CD14-positive monocyte (primary cell): ENCODE measurements at regions not wholly inside any gene's neighbourhood (a gene's known extent, or its start where the extent isn't known, plus 50 kb on each side); places are given as distances from the start of the nearest gene placed in this dataset.

Experiments
- DNase-seq, 3 donors: peaks; one replicate each; pipeline ENCODE4 v3.0.0-alpha.2; 2011 to 2022
- H2AFZ ChIP-seq: 2 replicates; pipeline ENCODE4 v1.6.0; 2012; ENCODE audit warnings: mild to moderate bottlenecking, low read depth, low read length, inconsistent platforms; ENCODE audit not compliant: insufficient read depth, poor library complexity, severe bottlenecking
- H3K27ac ChIP-seq, 2 donors: 1 replicate in 1 of 2; 2 replicates in 1 of 2; pipeline ENCODE4 v1.5.1; 2012 to 2013; ENCODE audit warnings: low read length in 2 of 2, control low read depth in 1 of 2, inconsistent platforms in 1 of 2, low read depth in 1 of 2, mild to moderate bottlenecking in 1 of 2
- H3K27me3 ChIP-seq, 2 donors: one replicate each; pipeline versions ENCODE4 v1.6.0 to v1.6.1; 2011 to 2013; ENCODE audit warnings: low read length in 2 of 2; ENCODE audit not compliant: control insufficient read depth in 2 of 2, insufficient read depth in 2 of 2
- H3K36me3 ChIP-seq, 2 donors: replicated peaks in 1 of 2; 1 replicate in 1 of 2; 2 replicates in 1 of 2; pipeline versions ENCODE4 v1.5.1 to v1.6.1; 2012 to 2013; ENCODE audit warnings: low read length in 2 of 2, control low read depth in 1 of 2, inconsistent platforms in 1 of 2, mild to moderate bottlenecking in 1 of 2; ENCODE audit not compliant: insufficient read depth in 2 of 2, control insufficient read depth in 1 of 2
- H3K4me1 ChIP-seq, 2 donors: 1 replicate in 1 of 2; 2 replicates in 1 of 2; pipeline versions ENCODE4 v1.5.1 to v1.6.1; 2012 to 2013; ENCODE audit warnings: low read length in 2 of 2, control low read depth in 1 of 2, inconsistent platforms in 1 of 2, mild to moderate bottlenecking in 1 of 2, moderate library complexity in 1 of 2; ENCODE audit not compliant: insufficient read depth in 2 of 2, control insufficient read depth in 1 of 2
- H3K4me2 ChIP-seq: replicated peaks from 2 replicates; pipeline ENCODE3; 2012; ENCODE audit warnings: low read length, moderate library complexity, mild to moderate bottlenecking; ENCODE audit not compliant: poor library complexity, severe bottlenecking; ENCODE audit errors: extremely low read depth
- H3K4me3 ChIP-seq, 3 experiments: fragments of 200-600 bp in 1 of 3; sonication (generic) in 1 of 3; replicated peaks in 1 of 3; 1 replicate in 2 of 3; 2 replicates in 1 of 3; pipeline ENCODE4 v1.5.1; 2011 to 2013; ENCODE audit warnings: low read length in 3 of 3, mild to moderate bottlenecking in 3 of 3, control low read depth in 2 of 3, low read depth in 2 of 3, inconsistent platforms in 1 of 3, moderate library complexity in 1 of 3
- H3K79me2 ChIP-seq: 2 replicates; pipeline ENCODE4 v1.6.0; 2012; ENCODE audit warnings: mild to moderate bottlenecking, control low read depth, inconsistent platforms, low read length, moderate library complexity; ENCODE audit not compliant: insufficient read depth
- H3K9ac ChIP-seq: 2 replicates; pipeline ENCODE4 v1.6.0; 2017; ENCODE audit warnings: low read length, mild to moderate bottlenecking; ENCODE audit not compliant: insufficient read depth, poor library complexity, severe bottlenecking
- H3K9me3 ChIP-seq, 2 donors: replicated peaks in 1 of 2; 1 replicate in 1 of 2; 2 replicates in 1 of 2; pipeline versions ENCODE4 v1.5.1 to v1.6.1; 2012 to 2013; ENCODE audit warnings: low read length in 2 of 2, control low read depth in 1 of 2; ENCODE audit not compliant: control insufficient read depth in 1 of 2, insufficient read depth in 1 of 2
- H4K20me1 ChIP-seq: 2 replicates; pipeline ENCODE4 v1.6.0; 2012; ENCODE audit warnings: mild to moderate bottlenecking, low read length, control low read depth, moderate library complexity; ENCODE audit not compliant: insufficient read depth
- H3K27ac Mint-ChIP-seq, 7 donors: one replicate each; pipeline ENCODE4 v1.8.0; 2020; ENCODE audit warnings: mild to moderate bottlenecking in 7 of 7, mixed read lengths in 7 of 7, moderate library complexity in 6 of 7, inconsistent platforms in 2 of 7
- H3K27me3 Mint-ChIP-seq, 3 donors: one replicate each; pipeline ENCODE4 v1.8.0; 2021 to 2022; ENCODE audit warnings: low read depth in 3 of 3, mild to moderate bottlenecking in 3 of 3, mixed read lengths in 3 of 3, moderate library complexity in 3 of 3, inconsistent platforms in 1 of 3
- H3K36me3 Mint-ChIP-seq, 2 donors: one replicate each; pipeline ENCODE4 v1.8.0; 2020; ENCODE audit warnings: mixed read lengths in 2 of 2, inconsistent platforms in 1 of 2, mild to moderate bottlenecking in 1 of 2
- H3K4me1 Mint-ChIP-seq: one replicate; pipeline ENCODE4 v1.8.0; 2020; ENCODE audit warnings: mild to moderate bottlenecking, mixed read lengths
- H3K4me3 Mint-ChIP-seq, 2 donors: one replicate each; pipeline ENCODE4 v1.8.0; 2020; ENCODE audit warnings: mild to moderate bottlenecking in 2 of 2, mixed read lengths in 2 of 2, moderate library complexity in 1 of 2
- H3K9me3 Mint-ChIP-seq, 7 donors: one replicate each; pipeline ENCODE4 v1.8.0; 2020 to 2022; ENCODE audit warnings: mixed read lengths in 7 of 7, mild to moderate bottlenecking in 6 of 7, moderate library complexity in 6 of 7, inconsistent platforms in 2 of 7
- CTCF ChIP-seq: fragments of 200-600 bp; IDR thresholded peaks from one replicate; pipeline ENCODE4 v1.8.0; 2022; ENCODE audit warnings: antibody characterized with exemption, mild to moderate bottlenecking
- WGBS: methylation state at CpG from one replicate; pipeline ENCODE4 v1.1.5; 2013; ENCODE audit warnings: missing lambda C conversion rate; ENCODE audit not compliant: insufficient coverage; 5-methylcytosine and 5-hydroxymethylcytosine counted together
- intact Hi-C, 2 donors: fragments of 100-400 bp; cut with micrococcal nuclease; formaldehyde crosslinking; loops; one replicate each; pipeline versions ENCODE4 v1.15.0 to v1.15.1; 2023

GRCh38 chr12:75876832-75877762, 154.5 kb downstream of the PHLDA1 start:
- intact Hi-C loops, result no loop called here
- no peak overlapping the region for H3K4me2 ChIP-seq

GRCh38 chr12:75874441-75874840, 157.1 kb downstream of the PHLDA1 start:
- Histone ChIP-seq H3K27ac (no peak overlapping the region), H3K9ac (no peak overlapping the region), H3K4me3 (no peak overlapping the region), H2AFZ (no peak overlapping the region), H3K27me3 (no peaks in the 10 kb centered on the region), H3K9me3 (no peaks in the 10 kb centered on the region), H3K4me1 (no peaks in the 10 kb centered on the region), H4K20me1 (no peaks in the 10 kb centered on the region), H3K4me2 (no peak overlapping the region), H3K79me2 (no peaks in the 10 kb centered on the region), H3K36me3 (no peaks in the 10 kb centered on the region)
- Mint-ChIP-seq H3K4me3 (no peak overlapping the region), H3K9me3 (peaks cover 0 to 5% (median 0%) of the 10 kb centered on the region in 7 donors), H3K27me3 (peaks cover 2 to 22% (median 7%) of the 10 kb centered on the region in 3 donors), H3K27ac (no peak overlapping the region), H3K36me3 (no peaks in the 10 kb centered on the region), H3K4me1 (no peaks in the 10 kb centered on the region)
- no CpG with 5 or more reads among the region's 2 CpGs for WGBS
- intact Hi-C loops, result no loop called here
- no peak for TF ChIP-seq CTCF
- DNase-seq, result no peak

More at GRCh38 chr12:75876832-75877762, 154.5 kb downstream of the PHLDA1 start:
- Mint-ChIP-seq H3K9me3 (peaks cover 0 to 3% (median 0%) of the 10 kb centered on the region in 7 donors), H3K27ac (no peak overlapping the region), H3K4me1 (no peaks in the 10 kb centered on the region), H3K36me3 (no peaks in the 10 kb centered on the region), H3K4me3 (no peak overlapping the region), H3K27me3 (peaks cover 2 to 24% (median 8%) of the 10 kb centered on the region in 3 donors)
- Histone ChIP-seq H2AFZ (no peak overlapping the region), H3K9ac (no peak overlapping the region), H3K36me3 (no peaks in the 10 kb centered on the region), H3K4me1 (no peaks in the 10 kb centered on the region), H3K4me3 (no peak overlapping the region), H3K27me3 (no peaks in the 10 kb centered on the region), H3K79me2 (no peaks in the 10 kb centered on the region), H3K27ac (no peak overlapping the region), H4K20me1 (no peaks in the 10 kb centered on the region), H3K9me3 (no peaks in the 10 kb centered on the region)
- no peak for TF ChIP-seq CTCF
- no peak for DNase-seq
- 79% methylated on average over 2 of the region's 4 CpGs for WGBS
